Cardiac muscle cell (in vitro differentiated cells and primary cell): ENCODE measurements at regions not wholly inside any gene's neighbourhood (a gene's known extent, or its start where the extent isn't known, plus 50 kb on each side); places are given as distances from the start of the nearest gene placed in this dataset.
"Not testable (repeated sequence)": the region's sequence is repeated elsewhere in the genome, so short reads cannot be mapped to it uniquely, and the experiment has no call there.

Experiments
- DNase-seq, 2 donors: peaks; one replicate each; pipeline versions ENCODE4 v3.0.0 to v3.0.0-alpha.2; 2010 to 2017; ENCODE audit warnings: low read depth in 1 of 2, low spot score in 1 of 2
- H3K27ac ChIP-seq: fragments of 200-600 bp; sonication (generic); 2 replicates; pipeline ENCODE4 v1.5.1; 2016
- H3K27me3 ChIP-seq: fragments of 200-600 bp; sonication (generic); 2 replicates; pipeline ENCODE4 v1.6.0; 2016; ENCODE audit warnings: control low read depth
- H3K36me3 ChIP-seq: fragments of 200-600 bp; sonication (generic); 2 replicates; pipeline ENCODE4 v1.5.1; 2016; ENCODE audit warnings: control low read depth
- H3K4me1 ChIP-seq: fragments of 200-600 bp; sonication (generic); 2 replicates; pipeline ENCODE4 v1.8.1; 2017; ENCODE audit warnings: low read depth, mild to moderate bottlenecking, mixed run types
- H3K4me3 ChIP-seq: fragments of 200-600 bp; sonication (generic); 2 replicates; pipeline ENCODE4 v1.5.1; 2016; ENCODE audit warnings: mild to moderate bottlenecking
- H3K9me3 ChIP-seq: fragments of 200-600 bp; sonication (generic); 2 replicates; pipeline ENCODE4 v1.5.1; 2017; ENCODE audit warnings: low read depth, mild to moderate bottlenecking, control low read depth
- TF ChIP-seq, protein P1 (sequence below): IDR thresholded peaks from 2 replicates; pipeline ENCODE4 v1.5.1; 2012; ENCODE audit warnings: low read depth, mild to moderate bottlenecking, low read length

DNA sequence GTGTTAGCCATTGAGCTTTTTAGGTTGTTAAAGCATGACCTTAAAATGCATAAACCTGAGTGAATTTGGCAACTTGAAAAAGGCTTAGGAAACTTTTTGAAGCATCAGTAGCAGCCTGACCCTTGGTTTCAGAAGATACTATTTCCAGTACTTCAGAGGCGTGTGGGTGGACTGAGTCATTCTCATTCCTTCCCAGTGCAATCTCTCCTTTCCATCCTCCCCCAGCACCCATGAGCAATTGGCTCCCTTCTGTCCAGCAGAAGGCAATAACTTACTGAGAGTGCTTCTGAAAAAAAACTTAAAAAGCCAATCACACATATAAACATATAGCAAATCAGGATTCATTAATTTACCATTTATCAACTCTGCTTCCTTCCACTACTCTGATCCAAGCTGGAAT, 299.3 kb upstream of the STXBP6 start:
- no peak overlapping the region for H3K4me3 ChIP-seq
- no peak overlapping the region for H3K27ac ChIP-seq
- no peaks in the 10 kb centered on the region for H3K27me3 ChIP-seq
- TF ChIP-seq, protein P1, sequence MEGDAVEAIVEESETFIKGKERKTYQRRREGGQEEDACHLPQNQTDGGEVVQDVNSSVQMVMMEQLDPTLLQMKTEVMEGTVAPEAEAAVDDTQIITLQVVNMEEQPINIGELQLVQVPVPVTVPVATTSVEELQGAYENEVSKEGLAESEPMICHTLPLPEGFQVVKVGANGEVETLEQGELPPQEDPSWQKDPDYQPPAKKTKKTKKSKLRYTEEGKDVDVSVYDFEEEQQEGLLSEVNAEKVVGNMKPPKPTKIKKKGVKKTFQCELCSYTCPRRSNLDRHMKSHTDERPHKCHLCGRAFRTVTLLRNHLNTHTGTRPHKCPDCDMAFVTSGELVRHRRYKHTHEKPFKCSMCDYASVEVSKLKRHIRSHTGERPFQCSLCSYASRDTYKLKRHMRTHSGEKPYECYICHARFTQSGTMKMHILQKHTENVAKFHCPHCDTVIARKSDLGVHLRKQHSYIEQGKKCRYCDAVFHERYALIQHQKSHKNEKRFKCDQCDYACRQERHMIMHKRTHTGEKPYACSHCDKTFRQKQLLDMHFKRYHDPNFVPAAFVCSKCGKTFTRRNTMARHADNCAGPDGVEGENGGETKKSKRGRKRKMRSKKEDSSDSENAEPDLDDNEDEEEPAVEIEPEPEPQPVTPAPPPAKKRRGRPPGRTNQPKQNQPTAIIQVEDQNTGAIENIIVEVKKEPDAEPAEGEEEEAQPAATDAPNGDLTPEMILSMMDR = no peak
- H3K4me1 ChIP-seq = no peaks in the 10 kb centered on the region
- H3K9me3 ChIP-seq = no peaks in the 10 kb centered on the region
- DNase-seq = no peak
- H3K36me3 ChIP-seq = no peaks in the 10 kb centered on the region

DNA sequence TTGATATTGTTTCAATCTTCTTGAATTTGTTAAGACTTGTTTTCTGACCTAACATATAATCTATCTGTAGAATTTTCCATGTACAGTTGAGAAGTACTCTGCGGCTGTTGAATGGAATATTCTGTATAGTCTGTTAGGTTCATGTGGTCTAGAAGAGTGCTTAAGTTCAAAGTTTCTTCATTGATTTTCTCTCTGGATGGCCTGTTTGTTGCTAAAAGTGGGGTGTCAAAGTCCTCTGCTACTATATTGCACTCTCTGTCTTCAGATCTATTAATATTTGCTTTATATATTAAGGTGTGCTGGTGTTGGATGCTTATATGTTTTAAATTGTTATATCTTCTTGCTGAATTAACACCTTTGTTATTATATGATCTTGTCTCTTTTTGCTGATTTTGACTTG, 290.9 kb upstream of the STXBP6 start:
- Histone ChIP-seq H3K27me3 (no peaks in the 10 kb centered on the region), H3K9me3 (no peaks in the 10 kb centered on the region), H3K36me3 (no peaks in the 10 kb centered on the region), H3K4me3 (no peak overlapping the region), H3K27ac (no peak overlapping the region), H3K4me1 (no peaks in the 10 kb centered on the region)
- TF ChIP-seq, protein P1 = no peak
- DNase-seq = no peak

DNA sequence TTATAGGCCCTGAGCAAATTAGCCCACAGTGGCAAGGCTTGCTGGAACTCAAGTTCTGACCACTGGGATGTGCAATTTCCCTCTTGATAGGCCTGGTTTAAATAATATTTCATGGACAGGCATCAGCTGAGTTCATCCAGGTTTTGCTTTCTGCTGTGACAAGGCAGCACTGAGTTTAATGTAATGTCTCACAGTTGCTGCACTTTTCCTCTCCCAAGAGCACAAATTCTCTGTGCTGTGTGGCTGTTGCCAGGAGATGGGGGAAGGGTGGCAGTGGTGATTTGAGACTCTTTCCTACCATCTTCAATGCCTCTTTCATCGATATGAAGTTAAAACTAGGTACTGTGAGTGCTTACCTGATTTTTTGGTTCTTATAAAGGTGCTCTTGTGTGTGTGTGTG, 272.8 kb upstream of the STXBP6 start:
- no peak for DNase-seq
- no peak overlapping the region for H3K27ac ChIP-seq
- no peak overlapping the region for H3K4me3 ChIP-seq
- H3K27me3 ChIP-seq = no peaks in the 10 kb centered on the region
- H3K4me1 ChIP-seq = no peaks in the 10 kb centered on the region
- TF ChIP-seq, protein P1 = no peak
- no peaks in the 10 kb centered on the region for H3K9me3 ChIP-seq
- no peaks in the 10 kb centered on the region for H3K36me3 ChIP-seq

DNA sequence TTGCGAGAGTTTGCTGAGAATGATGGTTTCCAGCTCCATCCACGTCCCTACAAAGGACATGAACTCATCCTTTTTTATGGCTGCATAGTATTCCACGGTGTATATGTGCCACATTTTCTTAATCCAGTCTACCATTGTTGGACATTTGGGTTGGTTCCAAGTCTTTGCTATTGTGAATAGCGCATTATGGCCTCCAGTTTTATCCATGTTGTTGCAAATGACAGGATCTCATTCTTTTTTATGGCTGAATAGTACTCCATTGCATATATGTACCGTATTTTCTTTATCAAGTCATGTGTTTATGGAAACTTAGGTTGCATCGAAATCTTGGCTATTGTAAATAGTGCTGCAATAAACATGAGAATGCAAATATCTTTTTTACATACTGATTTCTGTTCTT, 266.1 kb upstream of the STXBP6 start:
- not testable (repeated sequence) for H3K9me3 ChIP-seq, H3K27ac ChIP-seq, H3K36me3 ChIP-seq, H3K4me1 ChIP-seq, H3K4me3 ChIP-seq, DNase-seq, H3K27me3 ChIP-seq

DNA sequence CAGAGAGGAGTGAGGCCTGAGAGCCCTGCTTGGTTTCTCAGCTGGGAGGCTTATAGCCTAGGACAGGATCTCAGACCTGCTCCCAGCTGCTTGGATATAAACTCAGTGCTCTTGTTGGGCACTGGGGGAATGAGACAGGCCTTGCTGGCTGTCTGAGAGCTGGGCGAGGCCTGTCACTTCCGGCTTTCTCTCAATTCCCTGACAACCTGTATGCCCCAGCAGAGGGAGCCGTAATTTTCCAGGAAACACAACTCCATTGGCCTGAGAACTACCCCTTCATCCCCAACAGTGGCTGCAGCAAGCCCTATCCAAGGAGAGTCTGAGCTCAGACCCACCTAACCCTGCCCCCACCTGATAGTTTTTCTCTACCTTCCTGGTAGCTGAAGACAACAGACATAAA, 258.3 kb upstream of the STXBP6 start:
- H3K4me3 ChIP-seq = no peak overlapping the region
- H3K9me3 ChIP-seq = no peaks in the 10 kb centered on the region
- H3K27ac ChIP-seq = no peak overlapping the region
- no peaks in the 10 kb centered on the region for H3K27me3 ChIP-seq
- DNase-seq = no peak
- no peaks in the 10 kb centered on the region for H3K36me3 ChIP-seq
- no peaks in the 10 kb centered on the region for H3K4me1 ChIP-seq
- TF ChIP-seq, protein P1 = no peak

DNA sequence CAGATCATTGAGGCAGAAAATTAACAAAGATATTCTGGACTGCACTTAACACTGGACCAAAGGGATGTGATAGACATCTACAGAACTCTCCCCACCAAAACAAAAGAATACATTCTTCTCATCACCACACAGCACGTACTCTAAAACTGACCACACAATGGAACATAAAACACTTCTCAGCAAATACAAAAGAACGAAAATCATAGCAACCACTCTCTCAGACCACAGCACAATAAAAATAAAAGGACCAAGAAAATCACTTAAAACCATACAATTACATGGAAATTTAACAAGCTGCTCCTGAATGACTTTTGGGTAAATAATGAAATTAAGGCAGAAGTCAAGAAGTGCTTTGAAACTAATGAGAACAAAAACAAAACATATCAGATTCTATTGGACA, 254.0 kb upstream of the STXBP6 start:
- no peak overlapping the region for H3K4me3 ChIP-seq
- H3K27me3 ChIP-seq = no peaks in the 10 kb centered on the region
- no peaks in the 10 kb centered on the region for H3K4me1 ChIP-seq
- no peaks in the 10 kb centered on the region for H3K9me3 ChIP-seq
- TF ChIP-seq, protein P1 = no peak
- no peaks in the 10 kb centered on the region for H3K36me3 ChIP-seq
- DNase-seq = no peak
- no peak overlapping the region for H3K27ac ChIP-seq
